AG04450 (cell line): ENCODE measurements at regions not wholly inside any gene's neighbourhood (a gene's known extent, or its start where the extent isn't known, plus 50 kb on each side); places are given as distances from the start of the nearest gene placed in this dataset.
A peak's percentile ranks its signal among the peaks of the same experiment; 100 is the strongest.

Experiments used
- CTCF ChIA-PET: fragments of 300-600, 350-600 bp; formaldehyde crosslinking; extraction: SDS; loops from one replicate; lab custom pipeline; 2022; ENCODE audit warnings: antibody characterized with exemption, inconsistent platforms; lab: Charles Lee
- POLR2A ChIA-PET: fragments of 350-600 bp; formaldehyde crosslinking; extraction: SDS; loops from one replicate; lab custom pipeline; 2021; ENCODE audit warnings: antibody characterized with exemption, inconsistent platforms; lab: Yijun Ruan, JAX
- DNase-seq: peaks from one replicate; pipeline ENCODE4 v3.0.0-alpha.2; 2011; ENCODE audit warnings: low read depth, low spot score
- H3K27ac ChIP-seq: one replicate; pipeline ENCODE4 v1.5.1; 2012; ENCODE audit warnings: low read depth, low read length, control low read depth
- H3K27me3 ChIP-seq: one replicate; pipeline ENCODE4 v1.6.0; 2012; ENCODE audit warnings: low read length; ENCODE audit not compliant: control insufficient read depth, insufficient read depth
- H3K4me3 ChIP-seq: 2 replicates; pipeline ENCODE4 v1.5.1; 2011; ENCODE audit warnings: mild to moderate bottlenecking, low read depth, low read length, control low read depth
- H3K9me3 ChIP-seq: 2 replicates; pipeline ENCODE4 v1.5.1; 2012; ENCODE audit warnings: low read length; ENCODE audit not compliant: control insufficient read depth, insufficient read depth
- CTCF ChIP-seq: IDR thresholded peaks from 2 replicates; pipeline ENCODE4 v1.5.1; 2011; ENCODE audit warnings: low read depth, low read length, control low read depth, inconsistent platforms

GRCh38 chr1:81550753-81551152 is 250.0 kb upstream of the ADGRL2 start:
- ChIA-PET POLR2A (no interaction called here), CTCF (interaction anchor here (0.6 to 5.4 kb wide), 8 partner anchors 8 to 249 kb away, joined by 3 to 89 read pairs (median 6); partner anchors contain the start of gene ADGRL2)
- Histone ChIP-seq H3K27ac (no peak overlapping the region), H3K27me3 (no peaks in the 10 kb centered on the region), H3K9me3 (no peaks in the 10 kb centered on the region), H3K4me3 (no peak overlapping the region)
- no peak for DNase-seq
- no peak for TF ChIP-seq CTCF

DNA sequence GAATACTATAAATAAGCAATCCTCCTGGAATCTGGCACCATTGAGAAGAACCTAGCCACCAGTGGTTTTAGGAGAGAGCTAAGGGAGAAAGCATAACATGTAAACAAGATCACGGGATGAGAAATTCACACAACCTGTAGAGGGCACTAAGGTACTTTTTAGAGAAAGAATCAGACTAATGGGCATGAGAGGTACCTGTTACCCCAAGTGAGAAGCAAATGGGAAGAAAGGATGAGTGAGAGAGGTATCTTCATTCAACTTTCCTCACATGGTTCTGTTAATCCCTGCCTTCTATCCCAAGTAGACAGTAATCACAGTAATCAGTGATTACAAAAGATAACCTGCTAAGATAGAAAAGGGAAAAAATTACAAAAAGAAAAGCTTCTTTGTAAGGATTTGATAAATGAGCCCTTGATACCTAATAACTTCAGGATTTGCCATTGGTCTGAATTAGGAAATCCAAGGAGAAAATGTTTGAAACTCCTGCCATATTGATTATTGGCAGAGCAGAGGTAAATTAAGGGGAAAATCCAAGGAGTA is 251.1 kb upstream of the ADGRL2 start:
- POLR2A ChIA-PET, result no interaction called here
- CTCF ChIA-PET, result interaction anchor here (0.5 to 5.4 kb wide), 16 partner anchors 7 to 614 kb away, joined by 3 to 89 read pairs (median 4); partner anchors contain the start of gene ADGRL2
- Histone ChIP-seq H3K4me3 (no peak overlapping the region), H3K27ac (no peak overlapping the region), H3K27me3 (no peaks in the 10 kb centered on the region), H3K9me3 (no peaks in the 10 kb centered on the region)
- TF ChIP-seq CTCF, result peak; percentile 61
- DNase-seq, result peak; percentile 4

GRCh38 chr1:81548918-81549587 is 251.7 kb upstream of the ADGRL2 start:
- Histone ChIP-seq H3K4me3 (no peak overlapping the region), H3K27ac (no peak overlapping the region), H3K27me3 (no peaks in the 10 kb centered on the region), H3K9me3 (no peaks in the 10 kb centered on the region)
- TF ChIP-seq CTCF, result no peak
- DNase-seq, result no peak
- ChIA-PET CTCF (interaction anchor here (0.7 to 5.4 kb wide), 14 partner anchors 8 to 423 kb away, joined by 3 to 89 read pairs (median 4); partner anchors contain the start of gene ADGRL2), POLR2A (no interaction called here)

- POLR2A ChIA-PET, result no interaction called here
Observed at GRCh38 chr1:81547912-81548303, 252.8 kb upstream of the ADGRL2 start.

More at GRCh38 chr1:81547912-81548303, 252.8 kb upstream of the ADGRL2 start:
- no peak for DNase-seq
- Histone ChIP-seq H3K27me3 (no peaks in the 10 kb centered on the region), H3K9me3 (no peaks in the 10 kb centered on the region), H3K4me3 (no peak overlapping the region), H3K27ac (no peak overlapping the region)
- TF ChIP-seq CTCF, result no peak
- CTCF ChIA-PET, result interaction anchor here (1.7 to 5.4 kb wide), 3 partner anchors 9 to 252 kb away, joined by 4 to 89 read pairs (median 18); partner anchors contain the start of gene ADGRL2
